ENCODE measurements at regions not wholly inside any gene's neighbourhood (a gene's known extent, or its start where the extent isn't known, plus 50 kb on each side); places are given as distances from the start of the nearest gene placed in this dataset.

DNA sequence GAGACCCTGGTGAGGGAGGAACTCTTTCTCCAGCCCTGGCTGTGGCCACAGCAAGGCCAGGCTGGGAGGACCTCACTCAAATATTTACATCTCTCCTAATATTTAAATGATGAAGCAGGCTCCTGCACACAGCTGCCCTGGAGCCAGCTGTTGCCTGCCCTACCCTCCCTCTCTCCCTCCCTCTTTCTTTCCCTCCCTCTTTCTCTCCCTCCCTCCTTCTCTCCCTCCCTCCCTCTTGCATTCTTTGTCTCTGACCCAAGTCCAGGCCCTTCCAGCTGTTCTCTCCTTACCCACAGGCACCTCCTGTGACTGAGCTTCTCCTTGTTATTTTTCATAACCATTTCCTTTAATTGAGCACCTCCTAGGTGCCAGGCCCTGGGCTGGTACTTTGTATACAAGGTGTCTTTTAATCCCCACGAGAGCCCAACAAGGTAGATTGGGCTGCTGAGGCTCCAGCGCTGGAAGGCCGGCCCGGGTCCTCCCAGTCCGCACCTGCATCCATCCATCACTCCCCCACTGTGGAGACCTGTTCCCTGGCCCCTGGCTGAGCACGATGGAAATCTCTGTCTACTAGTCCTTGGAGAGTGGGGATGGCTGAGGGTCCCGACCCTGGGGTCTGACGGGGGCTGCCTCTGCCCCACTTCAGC is 242.3 kb downstream of the SEC14L1 start:
- no peak for DNase-seq (ENCODE audit: low read depth)
- no peak overlapping the region for H3K4me3 ChIP-seq (ENCODE audit: low read depth, low read length)

DNA sequence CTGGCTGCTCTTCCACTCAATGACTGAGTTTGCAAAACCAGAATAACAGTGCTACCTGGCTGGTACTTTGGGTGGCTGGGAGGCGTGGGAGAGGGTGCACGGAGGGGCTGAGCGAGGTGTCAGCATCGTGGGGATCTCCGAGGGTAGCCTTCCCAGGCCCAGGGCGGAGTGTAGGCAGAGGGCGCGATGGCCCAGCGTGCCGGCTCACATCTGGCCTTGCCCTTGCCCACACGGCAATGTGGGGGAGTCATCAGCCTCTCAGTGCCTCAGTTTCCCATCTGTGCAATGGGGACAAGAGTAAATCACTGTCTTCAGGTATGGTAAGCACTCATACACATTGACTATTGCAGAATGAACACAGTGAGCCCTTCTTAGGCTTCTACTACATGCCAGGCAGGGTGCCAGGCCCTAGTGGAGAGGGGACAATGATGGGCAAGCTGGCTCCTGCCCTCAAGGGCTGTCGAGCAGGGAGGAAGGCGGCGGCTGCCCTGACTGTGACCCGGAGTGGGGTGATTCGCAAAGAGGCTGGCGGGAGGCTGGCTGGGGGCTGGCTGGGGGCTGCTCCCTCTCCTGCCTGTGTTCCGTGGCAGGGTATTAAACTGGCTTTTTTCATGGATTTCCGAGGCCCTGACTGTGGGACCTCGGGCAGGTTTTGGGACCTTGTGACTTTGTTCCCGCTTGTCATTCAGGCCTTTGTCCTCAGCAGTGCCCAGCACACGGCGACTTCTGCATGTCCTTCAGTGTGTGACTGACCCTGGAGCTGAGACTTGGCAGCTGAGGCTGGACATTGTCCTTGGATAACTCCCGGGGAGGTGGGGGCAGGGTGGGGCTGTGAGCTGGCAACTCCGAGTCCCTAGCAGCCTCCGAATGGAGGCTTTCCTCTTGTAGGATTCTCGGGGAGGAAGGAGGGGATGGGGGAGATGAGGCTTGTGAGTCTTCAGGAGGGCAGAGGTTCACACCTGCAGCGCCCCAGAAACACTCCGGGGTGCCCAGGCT is 243.1 kb downstream of the SEC14L1 start:
- H3K4me3 ChIP-seq (ENCODE audit: low read depth, low read length): no peak overlapping the region

DNA sequence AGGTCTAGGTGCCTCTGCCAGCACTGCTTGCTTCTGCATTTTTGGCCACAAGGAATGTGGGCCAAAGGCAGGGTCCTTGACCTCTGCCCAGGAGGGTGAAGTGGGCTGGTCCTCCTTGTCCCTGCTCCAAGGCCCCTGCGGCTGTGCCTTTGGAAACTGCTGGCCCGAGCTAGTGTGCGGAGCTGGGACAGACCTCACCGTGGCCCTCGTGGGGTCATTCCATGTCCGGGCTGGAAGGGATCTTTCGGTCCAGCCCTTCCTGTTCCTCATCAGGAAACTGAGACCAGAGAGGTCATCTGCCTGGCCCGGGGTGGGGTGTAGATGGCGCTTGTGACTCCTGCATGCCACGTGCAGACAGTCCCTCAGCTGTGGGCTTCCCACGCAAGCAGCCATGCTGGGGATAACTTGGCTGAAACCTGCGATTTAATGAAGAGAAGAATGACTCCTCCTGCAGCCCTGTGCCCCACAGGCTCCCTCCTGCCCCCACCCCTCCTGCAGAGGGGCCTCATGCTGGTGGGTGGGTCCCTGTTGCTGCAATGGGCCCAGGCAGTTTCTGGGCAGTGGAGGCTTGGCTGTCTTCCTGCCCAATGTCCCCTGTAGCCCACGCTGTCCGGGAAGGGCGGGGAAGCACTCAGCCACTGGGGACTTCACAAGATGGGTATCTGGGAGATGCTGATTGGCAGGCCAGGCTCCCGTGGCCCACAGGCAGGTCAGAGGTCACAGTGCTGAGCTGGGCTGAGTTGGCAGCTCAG is 245.2 kb downstream of the SEC14L1 start:
- no peak overlapping the region for H3K4me3 ChIP-seq (ENCODE audit: low read depth, low read length)
- peak; percentile 76 for DNase-seq (ENCODE audit: low read depth)

More for the DNA sequence above, 243.1 kb downstream of the SEC14L1 start:
- no peak for DNase-seq (ENCODE audit: low read depth)

DNA sequence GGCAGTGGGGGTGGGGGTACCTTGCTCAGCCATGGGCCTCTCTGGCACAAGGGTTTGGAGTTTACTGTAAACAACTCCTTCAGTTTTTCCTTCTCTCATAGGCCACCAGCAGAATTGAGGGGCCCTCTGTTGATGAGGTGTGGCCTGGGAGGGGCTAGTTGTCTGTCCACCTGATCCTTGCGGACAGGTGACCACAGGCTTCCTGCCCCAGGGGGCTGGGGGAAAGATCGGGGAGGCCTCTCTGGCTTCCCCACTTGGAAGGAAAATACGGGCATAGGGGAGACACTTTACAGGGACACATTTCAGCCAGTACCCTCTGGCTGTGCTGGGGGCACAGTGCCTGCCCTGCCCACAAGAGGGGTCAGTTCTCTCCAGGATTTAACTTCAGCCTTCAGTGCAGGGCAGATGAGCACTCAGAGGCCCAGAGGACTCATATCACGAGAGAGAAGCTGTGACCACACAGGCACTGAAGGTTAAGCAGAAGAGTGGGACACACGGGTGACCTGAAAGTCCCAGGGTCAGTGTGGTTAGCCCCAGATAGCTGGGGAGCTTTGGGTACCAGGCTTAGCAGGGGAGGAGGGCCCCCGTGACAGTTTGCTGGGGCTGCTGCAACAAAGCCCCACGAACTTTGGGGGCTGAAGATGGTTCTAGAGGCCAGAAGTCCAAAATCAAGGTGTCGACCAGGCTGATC is 245.9 kb downstream of the SEC14L1 start:
- no peak overlapping the region for H3K4me3 ChIP-seq (ENCODE audit: low read depth, low read length)
- DNase-seq (ENCODE audit: low read depth): no peak

DNA sequence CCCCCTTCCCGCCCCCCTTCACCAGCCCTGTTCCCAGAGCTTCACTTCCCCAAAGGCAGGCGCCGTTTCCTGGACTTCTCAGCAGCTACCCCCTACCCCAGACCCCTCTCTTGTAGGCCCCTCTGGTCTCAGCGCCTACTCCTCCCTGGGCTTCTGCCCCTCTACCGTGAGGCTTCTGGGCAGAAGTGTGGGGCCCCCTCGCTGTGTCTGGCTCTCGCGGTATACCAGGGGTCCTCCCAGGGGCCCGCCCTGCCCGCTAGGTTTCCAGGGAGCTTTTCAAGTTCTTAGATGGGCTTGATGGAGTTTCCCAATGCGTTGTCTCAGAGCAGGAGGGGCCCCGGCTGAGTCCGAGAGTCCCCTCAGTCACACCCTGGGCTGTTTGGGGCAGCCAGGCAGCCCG is 247.1 kb downstream of the SEC14L1 start:
- H3K4me3 ChIP-seq (ENCODE audit: low read depth, low read length): no peak overlapping the region
- no peak for DNase-seq (ENCODE audit: low read depth)

DNA sequence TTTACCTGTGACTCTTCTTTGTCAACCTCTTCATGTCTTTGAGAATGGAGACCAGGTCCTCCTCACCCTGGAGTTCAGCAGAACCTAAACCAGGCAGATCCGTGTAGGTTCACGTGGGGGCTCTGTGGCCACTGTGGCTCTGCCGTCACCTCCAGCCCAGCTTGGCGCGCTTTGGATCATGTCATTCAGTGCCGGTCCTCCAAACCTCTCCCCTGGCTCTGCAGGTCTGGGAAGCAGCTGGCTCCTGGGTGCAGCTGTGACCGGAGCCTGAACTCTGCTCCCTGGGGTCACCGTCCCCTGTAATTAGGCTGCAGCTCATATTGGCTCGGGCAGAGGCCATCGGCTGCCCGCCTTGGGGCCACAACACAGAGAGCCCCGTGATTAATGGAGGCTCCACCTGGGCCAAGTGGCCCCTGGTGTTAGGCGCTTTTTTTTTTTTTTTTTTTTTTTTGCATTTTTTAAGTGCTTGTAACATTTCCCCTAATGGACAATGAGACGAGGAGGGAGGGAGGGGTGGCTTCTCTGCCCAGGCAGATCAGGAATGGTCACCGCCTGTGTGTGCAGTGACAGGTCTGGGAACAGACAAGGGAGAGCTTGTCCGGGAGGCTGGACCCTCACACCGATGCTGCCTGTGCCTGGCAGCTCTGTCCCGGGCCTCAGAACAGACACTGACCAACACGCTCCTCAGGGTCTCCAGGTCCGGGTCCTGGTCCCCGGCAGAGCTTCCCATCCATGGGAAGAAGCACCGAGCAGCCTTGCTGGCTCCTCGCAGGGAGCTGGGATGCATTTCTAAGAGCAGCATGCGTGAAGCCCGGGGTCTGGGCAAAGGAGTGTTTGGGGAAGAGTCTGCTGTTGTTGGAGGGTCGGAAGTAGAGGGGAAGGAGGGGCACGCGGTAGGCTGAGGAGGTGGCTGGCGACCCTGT is 247.9 kb downstream of the SEC14L1 start:
- no peak for DNase-seq (ENCODE audit: low read depth)
- no peak overlapping the region for H3K4me3 ChIP-seq (ENCODE audit: low read depth, low read length)

DNA sequence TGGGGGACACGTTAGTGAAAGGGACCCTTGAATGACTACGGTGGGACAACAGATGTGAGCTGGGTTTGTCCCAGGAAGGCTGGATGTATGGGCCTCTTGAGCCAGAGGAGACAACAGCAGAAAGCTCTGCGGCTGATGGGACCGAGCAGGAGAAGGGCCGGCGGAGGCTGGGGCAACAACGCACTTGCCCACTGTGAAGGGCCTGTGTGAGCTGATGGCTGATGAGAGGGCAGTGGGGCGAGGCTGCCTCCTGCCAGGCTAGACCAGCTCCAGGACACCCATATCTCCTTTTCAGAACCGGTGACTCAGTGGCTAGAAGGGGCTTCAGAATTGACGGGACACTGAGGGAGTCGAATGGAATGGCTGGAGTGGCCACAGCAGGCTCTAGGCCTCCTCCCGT is 250.1 kb downstream of the SEC14L1 start:
- no peak for DNase-seq (ENCODE audit: low read depth)
- H3K4me3 ChIP-seq (ENCODE audit: low read depth, low read length): no peak overlapping the region

DNA sequence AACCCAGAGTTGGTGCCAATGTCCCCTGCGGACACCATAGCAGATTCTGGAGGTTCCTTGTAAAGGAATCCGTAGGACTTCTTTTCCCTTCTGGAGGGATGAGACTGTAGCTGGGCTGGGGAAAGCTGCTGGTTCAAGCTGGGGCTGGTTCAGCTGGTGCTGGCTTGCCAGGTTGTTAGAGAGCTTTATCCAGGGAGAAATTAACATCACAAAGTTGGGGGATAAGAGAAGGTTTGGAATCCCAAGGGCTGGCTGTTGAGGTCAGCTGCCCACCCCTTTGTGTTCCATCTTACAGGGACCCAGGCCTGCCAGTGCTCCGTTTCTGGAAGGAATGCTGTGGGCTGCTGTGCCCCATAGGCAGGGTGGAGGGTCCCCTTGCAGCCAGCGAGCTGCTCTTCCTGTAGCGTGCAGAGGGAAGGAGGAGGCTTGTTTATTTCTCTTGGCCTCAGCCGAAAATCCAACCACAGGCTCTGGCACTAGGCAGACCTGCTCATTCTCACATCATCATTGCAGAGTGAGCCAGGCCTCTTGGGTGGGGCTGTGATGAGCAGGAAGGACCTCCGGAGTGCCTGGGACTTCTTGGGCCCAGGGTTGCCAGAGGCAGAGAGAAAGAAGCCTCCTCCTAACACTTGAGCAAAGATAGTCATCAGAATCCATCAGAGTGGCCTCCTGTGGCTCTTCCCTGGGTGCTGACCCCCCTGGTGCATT is 251.1 kb downstream of the SEC14L1 start:
- DNase-seq (ENCODE audit: low read depth): peak; percentile 94
- no peak overlapping the region for H3K4me3 ChIP-seq (ENCODE audit: low read depth, low read length)

DNA sequence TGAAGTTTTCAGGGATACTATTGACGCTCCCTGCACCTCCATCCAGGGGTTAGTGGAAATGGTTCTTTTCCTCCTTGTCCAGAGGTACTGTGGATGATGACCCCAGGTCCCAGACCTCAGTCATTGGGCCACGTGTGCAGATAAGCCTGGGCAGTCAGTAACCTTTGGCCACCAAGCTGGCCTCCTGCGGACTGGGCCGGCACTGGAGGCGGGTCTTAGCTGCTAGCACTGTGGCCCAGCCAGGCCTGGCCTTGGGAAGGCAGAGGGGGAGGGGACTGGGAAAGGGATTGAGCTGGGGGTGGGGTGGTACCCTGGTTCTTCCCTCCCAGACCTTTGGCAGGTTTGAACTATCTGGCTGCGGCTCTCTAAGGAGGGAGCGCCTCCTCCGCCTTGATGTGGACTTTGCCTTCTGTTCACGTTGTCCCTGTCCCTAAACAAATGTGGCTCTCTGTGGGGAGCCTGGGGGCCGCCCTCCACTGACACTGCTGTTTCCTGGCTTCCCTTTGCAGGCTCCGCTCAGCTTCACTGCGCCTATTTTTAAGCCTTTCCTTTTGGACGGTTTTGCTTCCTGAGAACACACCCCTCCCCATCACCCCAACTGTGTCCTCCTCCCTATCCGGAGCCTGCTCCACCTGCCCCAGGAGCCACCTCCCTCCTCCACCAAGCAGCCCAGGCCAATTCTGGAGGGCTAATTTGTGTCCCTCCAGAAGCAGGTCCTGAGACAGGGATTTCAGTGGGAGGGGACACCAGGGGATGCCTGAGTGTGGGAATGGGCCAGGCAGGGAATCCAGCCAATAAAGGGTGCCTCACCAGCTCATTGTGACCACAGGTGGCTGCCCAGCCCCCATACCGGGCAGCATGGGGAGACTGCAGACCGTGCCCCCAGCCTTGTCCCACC is 251.9 kb downstream of the SEC14L1 start:
- DNase-seq (ENCODE audit: low read depth): no peak
- no peak overlapping the region for H3K4me3 ChIP-seq (ENCODE audit: low read depth, low read length)

DNA sequence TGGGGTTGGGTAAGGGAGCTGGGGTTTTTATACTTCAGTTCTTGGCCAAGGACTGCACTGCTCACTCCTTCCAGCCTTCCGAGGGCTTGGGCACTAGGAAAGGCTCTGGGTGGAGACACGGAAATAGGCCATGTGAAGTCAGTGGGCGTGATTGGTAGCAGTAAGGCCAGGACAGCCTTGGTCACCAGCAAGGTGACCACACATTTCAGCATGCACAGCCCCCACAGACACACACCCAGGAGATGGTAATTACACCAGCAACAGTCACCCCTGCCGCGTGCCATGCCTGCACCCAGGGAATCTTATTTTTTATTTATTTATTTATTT is 252.5 kb downstream of the SEC14L1 start:
- no peak overlapping the region for H3K4me3 ChIP-seq (ENCODE audit: low read depth, low read length)
- no peak for DNase-seq (ENCODE audit: low read depth)

DNA sequence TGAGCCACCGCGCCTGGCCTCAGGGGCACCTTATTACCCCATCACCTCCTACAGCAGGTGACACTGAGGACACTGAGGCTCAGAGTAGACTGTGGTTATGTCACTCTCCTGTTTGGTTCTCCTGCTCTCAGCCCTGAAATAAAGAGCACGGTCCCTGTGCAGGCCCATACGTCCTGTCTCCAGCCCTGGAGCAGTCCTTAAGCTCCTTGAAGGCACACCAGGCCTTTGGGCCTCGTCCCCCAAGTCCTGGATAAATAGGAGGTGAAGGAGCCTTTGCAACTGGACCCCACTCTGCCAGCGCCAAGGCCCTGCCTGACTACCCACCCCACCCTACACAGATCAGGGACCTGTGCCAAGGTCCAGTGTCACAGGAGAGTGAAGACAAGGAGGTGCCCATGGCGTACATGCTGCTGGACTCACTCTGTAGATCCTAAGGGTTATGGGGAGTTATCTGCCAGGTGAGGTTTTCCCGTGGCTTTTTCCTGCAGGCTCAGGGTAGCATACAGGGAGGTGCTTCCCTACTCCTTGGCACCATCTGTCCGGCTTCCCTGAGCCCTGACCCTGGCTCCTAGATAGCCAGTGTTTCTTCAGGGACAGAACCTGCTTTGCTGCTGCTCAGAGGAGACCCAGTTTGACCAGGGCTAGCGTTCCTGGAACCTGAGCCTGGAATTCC is 253.2 kb downstream of the SEC14L1 start:
- DNase-seq (ENCODE audit: low read depth): no peak
- no peak overlapping the region for H3K4me3 ChIP-seq (ENCODE audit: low read depth, low read length)

DNA sequence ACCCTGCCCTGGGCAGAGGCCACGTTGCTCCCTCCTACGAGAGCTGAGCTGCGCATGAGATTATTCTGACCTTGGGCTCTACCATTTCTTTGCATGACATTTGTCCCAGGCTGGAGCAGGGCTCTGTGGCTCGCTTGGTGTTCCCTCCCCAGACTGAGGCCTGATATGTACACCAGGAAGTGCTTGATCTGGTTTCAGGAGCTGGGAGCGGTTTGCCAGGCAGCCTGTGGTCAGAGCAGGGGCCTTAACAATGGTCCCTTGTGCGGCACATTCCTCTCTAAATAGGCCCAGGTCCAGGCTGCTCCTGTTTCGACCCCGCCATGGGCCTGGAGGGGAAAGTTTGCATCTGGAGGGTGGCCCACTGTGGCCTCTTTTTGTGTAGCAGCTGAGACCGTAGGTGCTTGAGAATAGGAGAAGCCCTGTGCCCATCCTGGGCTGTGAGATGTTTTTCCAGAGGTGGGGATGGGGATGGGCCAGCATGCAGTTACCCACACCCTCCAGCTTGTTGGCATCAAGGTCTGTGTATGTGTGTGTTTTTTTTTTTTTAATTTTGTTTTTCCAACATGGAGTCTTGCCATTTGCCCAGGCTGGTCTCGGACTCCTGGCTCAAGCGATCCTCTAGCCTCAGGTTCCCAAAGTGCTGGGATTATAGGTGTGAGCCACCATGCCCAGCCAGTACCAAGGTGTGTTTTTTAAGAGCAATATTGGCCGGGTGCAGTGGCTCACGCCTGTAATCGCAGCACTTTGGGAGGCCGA is 253.9 kb downstream of the SEC14L1 start:
- no peak for DNase-seq (ENCODE audit: low read depth)

DNA sequence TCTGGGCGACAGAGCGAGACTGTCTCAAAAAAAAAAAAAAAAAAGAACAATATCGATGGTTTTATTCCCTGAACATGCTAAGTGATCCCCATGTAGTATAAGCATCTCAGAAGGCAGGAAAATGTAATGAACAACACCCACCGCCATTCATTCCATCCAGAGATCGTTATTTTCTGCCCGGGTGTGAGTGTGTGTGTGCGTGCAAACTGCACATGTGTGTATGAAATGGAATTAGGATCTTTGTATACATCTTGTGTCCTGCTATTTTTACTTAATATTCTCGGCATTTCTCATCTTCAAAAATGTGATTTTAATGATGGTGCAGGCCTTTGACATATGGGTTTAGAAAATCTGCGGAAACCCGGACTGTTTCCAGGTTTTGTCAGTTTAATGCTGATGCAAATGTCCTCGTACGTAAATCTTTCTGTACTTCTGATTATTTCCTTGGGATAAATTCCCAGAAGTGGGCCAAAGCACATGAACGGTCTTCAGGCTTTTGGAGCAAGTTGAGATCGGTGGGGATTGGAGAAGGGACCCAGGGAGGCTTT is 254.8 kb downstream of the SEC14L1 start:
- no peak for DNase-seq (ENCODE audit: low read depth)
- H3K4me3 ChIP-seq (ENCODE audit: low read depth, low read length): no peak overlapping the region

More for the DNA sequence above, 253.9 kb downstream of the SEC14L1 start:
- no peak overlapping the region for H3K4me3 ChIP-seq (ENCODE audit: low read depth, low read length)

DNA sequence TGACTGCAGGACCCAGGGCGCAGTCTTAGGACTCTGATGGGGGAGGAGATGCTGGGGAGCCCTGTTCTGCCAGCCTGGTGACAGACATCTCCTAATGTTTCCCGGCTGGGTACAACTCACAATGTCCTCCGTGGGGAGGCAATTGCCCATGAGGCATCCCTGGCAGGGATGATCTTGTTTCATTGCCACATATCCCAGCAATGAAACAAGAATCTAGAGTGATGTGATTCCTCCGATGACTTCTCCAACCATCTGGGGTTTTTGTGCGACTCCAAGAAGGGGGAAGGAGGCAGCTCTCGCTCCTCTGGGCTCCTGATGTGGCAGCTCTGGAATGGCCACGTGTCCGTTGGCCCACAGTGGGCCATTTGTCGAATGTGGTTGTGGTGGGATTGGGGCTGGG is 255.8 kb downstream of the SEC14L1 start:
- no peak overlapping the region for H3K4me3 ChIP-seq (ENCODE audit: low read depth, low read length)
- no peak for DNase-seq (ENCODE audit: low read depth)

DNA sequence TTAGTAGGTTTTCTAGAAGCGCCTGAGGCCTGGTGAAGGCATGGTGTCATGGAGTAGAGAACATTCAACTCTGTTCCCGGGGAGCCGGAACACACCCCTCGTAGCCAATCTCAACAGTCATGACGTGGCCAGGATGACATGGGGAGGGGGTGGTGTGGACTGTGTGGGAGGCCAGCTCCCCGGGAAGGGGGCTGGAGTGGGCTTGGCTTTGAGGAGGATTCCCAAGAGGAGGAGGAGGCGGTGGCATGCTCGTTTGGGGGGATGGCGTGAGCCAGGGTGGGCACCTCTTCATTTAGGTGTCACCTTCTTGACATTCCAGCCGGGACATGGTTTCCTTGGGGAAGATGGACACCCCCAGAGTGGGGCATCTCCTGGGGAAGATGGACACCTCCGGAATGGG is 257.5 kb downstream of the SEC14L1 start:
- DNase-seq (ENCODE audit: low read depth): no peak

More for the DNA sequence above, 257.5 kb downstream of the SEC14L1 start:
- H3K4me3 ChIP-seq (ENCODE audit: low read depth, low read length): no peak overlapping the region

All from skeletal muscle cell (primary cell).